ENCODE measurements at regions not wholly inside any gene's neighbourhood (a gene's known extent, or its start where the extent isn't known, plus 50 kb on each side); places are given as distances from the start of the nearest gene placed in this dataset.

GRCh38 chr4:163758032-163758431 lies 263.5 kb downstream of the TMA16 start:
- H3K27ac ChIP-seq (ENCODE audit: low read depth, low read length, severe bottlenecking): no peak overlapping the region
- WGBS, 2 experiments (ENCODE audit: insufficient coverage in 2 of 2): 100% methylated on average over 1 of the region's 1 CpG; no CpG with 5 or more reads in 1 of the 2 experiments
- H3K4me3 ChIP-seq (ENCODE audit: extremely low read depth, insufficient read depth, low read length, poor library complexity, severe bottlenecking): no peak overlapping the region
- H3K9me3 ChIP-seq (ENCODE audit: control insufficient read depth, low read length): no peaks in the 10 kb centered on the region
- no peaks in the 10 kb centered on the region for H3K36me3 ChIP-seq (ENCODE audit: control insufficient read depth, insufficient read depth, low read length)
- no peaks in the 10 kb centered on the region for H3K4me1 ChIP-seq (ENCODE audit: control insufficient read depth, insufficient read depth, low read length, poor library complexity, severe bottlenecking)

- WGBS, 2 experiments (ENCODE audit: insufficient coverage in 2 of 2): no CpG with 5 or more reads among the region's 1 CpG
- H3K36me3 ChIP-seq (ENCODE audit: control insufficient read depth, insufficient read depth, low read length): no peaks in the 10 kb centered on the region
- no peaks in the 10 kb centered on the region for H3K9me3 ChIP-seq (ENCODE audit: control insufficient read depth, low read length)
- no peaks in the 10 kb centered on the region for H3K4me1 ChIP-seq (ENCODE audit: control insufficient read depth, insufficient read depth, low read length, poor library complexity, severe bottlenecking)
- no peak overlapping the region for H3K27ac ChIP-seq (ENCODE audit: low read depth, low read length, severe bottlenecking)
- no peak overlapping the region for H3K4me3 ChIP-seq (ENCODE audit: extremely low read depth, insufficient read depth, low read length, poor library complexity, severe bottlenecking)
Observed at GRCh38 chr4:163762741-163763140, 268.3 kb downstream of the TMA16 start.

GRCh38 chr4:163764569-163764968 lies 270.1 kb downstream of the TMA16 start:
- H3K9me3 ChIP-seq (ENCODE audit: control insufficient read depth, low read length): no peaks in the 10 kb centered on the region
- no peaks in the 10 kb centered on the region for H3K36me3 ChIP-seq (ENCODE audit: control insufficient read depth, insufficient read depth, low read length)
- H3K4me3 ChIP-seq (ENCODE audit: extremely low read depth, insufficient read depth, low read length, poor library complexity, severe bottlenecking): no peak overlapping the region
- H3K27ac ChIP-seq (ENCODE audit: low read depth, low read length, severe bottlenecking): no peak overlapping the region
- 100% methylated on average over 1 of the region's 2 CpGs for WGBS, 2 experiments (ENCODE audit: insufficient coverage in 2 of 2)
- H3K4me1 ChIP-seq (ENCODE audit: control insufficient read depth, insufficient read depth, low read length, poor library complexity, severe bottlenecking): no peaks in the 10 kb centered on the region

GRCh38 chr4:163768014-163768413 lies 273.5 kb downstream of the TMA16 start:
- WGBS, 2 experiments (ENCODE audit: insufficient coverage in 2 of 2): 89 to 100% methylated on average over 1 of the region's 3 CpGs
- H3K4me1 ChIP-seq (ENCODE audit: control insufficient read depth, insufficient read depth, low read length, poor library complexity, severe bottlenecking): no peaks in the 10 kb centered on the region
- no peaks in the 10 kb centered on the region for H3K9me3 ChIP-seq (ENCODE audit: control insufficient read depth, low read length)
- no peak overlapping the region for H3K27ac ChIP-seq (ENCODE audit: low read depth, low read length, severe bottlenecking)
- no peak overlapping the region for H3K4me3 ChIP-seq (ENCODE audit: extremely low read depth, insufficient read depth, low read length, poor library complexity, severe bottlenecking)
- no peaks in the 10 kb centered on the region for H3K36me3 ChIP-seq (ENCODE audit: control insufficient read depth, insufficient read depth, low read length)

DNA sequence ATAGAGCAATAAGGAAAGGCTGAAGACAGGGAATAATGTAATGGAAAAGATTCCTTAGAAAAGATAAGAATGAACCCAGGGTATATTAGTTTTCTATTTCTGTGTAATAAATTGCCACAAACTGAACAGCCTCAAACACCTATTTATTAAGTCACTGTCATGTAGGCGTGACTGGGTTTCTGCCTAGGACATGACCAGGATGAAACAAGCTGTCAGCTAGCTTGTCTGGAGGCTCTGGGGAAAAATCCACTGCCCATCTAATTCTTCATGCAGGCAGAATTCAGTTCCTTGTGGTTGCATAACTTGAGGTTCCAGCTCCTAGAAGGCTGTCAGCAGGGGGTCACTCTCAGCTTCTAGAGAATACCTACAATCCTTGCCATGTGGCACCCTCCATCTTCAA lies 277.7 kb downstream of the TMA16 start:
- Histone ChIP-seq H3K27ac (ENCODE audit: low read depth, low read length, severe bottlenecking) (no peak overlapping the region), H3K9me3 (ENCODE audit: control insufficient read depth, low read length) (no peaks in the 10 kb centered on the region), H3K36me3 (ENCODE audit: control insufficient read depth, insufficient read depth, low read length) (no peaks in the 10 kb centered on the region), H3K4me3 (ENCODE audit: extremely low read depth, insufficient read depth, low read length, poor library complexity, severe bottlenecking) (no peak overlapping the region), H3K4me1 (ENCODE audit: control insufficient read depth, insufficient read depth, low read length, poor library complexity, severe bottlenecking) (no peaks in the 10 kb centered on the region)
- no CpG with 5 or more reads among the region's 1 CpG for WGBS, 2 experiments (ENCODE audit: insufficient coverage in 2 of 2)

DNA sequence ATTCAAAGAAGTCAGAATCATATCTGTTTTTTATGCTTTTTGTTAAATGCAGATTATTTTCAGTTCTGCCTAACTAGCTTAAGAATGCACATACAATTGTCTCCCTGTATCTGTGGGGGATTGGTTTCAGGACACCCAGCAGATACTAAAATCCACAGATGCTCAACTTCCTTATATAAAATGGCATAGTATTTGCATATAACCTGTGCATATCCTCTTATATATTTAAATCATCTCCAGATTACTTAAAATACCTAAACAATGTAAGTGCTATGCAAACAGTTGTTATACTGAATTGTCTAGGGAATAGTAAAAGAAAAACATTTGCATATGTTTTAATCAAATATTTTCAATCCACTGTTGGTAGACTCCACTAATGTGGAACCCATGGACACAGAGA lies 279.4 kb downstream of the TMA16 start:
- Histone ChIP-seq H3K27ac (ENCODE audit: low read depth, low read length, severe bottlenecking) (no peak overlapping the region), H3K36me3 (ENCODE audit: control insufficient read depth, insufficient read depth, low read length) (no peaks in the 10 kb centered on the region), H3K9me3 (ENCODE audit: control insufficient read depth, low read length) (no peaks in the 10 kb centered on the region), H3K4me1 (ENCODE audit: control insufficient read depth, insufficient read depth, low read length, poor library complexity, severe bottlenecking) (no peaks in the 10 kb centered on the region), H3K4me3 (ENCODE audit: extremely low read depth, insufficient read depth, low read length, poor library complexity, severe bottlenecking) (no peak overlapping the region)

DNA sequence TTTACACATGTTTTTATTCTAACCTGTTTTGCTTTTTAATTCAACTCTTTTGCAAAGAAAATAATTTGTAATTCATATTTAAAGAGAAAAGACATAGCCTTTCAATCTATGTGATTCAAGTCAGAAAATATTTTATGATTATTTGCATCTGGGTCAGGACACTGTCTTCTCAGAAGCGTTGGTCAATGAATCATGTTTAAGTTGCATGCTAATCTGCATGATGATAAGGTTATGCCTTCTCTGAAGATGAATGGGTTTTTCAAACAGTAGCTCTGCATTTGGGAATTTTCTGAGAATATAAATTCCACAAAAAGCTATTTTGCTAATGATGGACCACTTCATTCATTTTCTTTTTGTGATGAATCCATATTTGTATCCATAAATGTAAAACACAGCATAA lies 282.5 kb downstream of the TMA16 start:
- no peaks in the 10 kb centered on the region for H3K36me3 ChIP-seq (ENCODE audit: control insufficient read depth, insufficient read depth, low read length)
- no peak overlapping the region for H3K27ac ChIP-seq (ENCODE audit: low read depth, low read length, severe bottlenecking)
- H3K4me3 ChIP-seq (ENCODE audit: extremely low read depth, insufficient read depth, low read length, poor library complexity, severe bottlenecking): no peak overlapping the region
- WGBS, 2 experiments (ENCODE audit: insufficient coverage in 2 of 2): 100% methylated on average over 1 of the region's 1 CpG
- H3K4me1 ChIP-seq (ENCODE audit: control insufficient read depth, insufficient read depth, low read length, poor library complexity, severe bottlenecking): no peaks in the 10 kb centered on the region
- no peaks in the 10 kb centered on the region for H3K9me3 ChIP-seq (ENCODE audit: control insufficient read depth, low read length)

- H3K27ac ChIP-seq (ENCODE audit: low read depth, low read length, severe bottlenecking): no peak overlapping the region
- no peak overlapping the region for H3K4me3 ChIP-seq (ENCODE audit: extremely low read depth, insufficient read depth, low read length, poor library complexity, severe bottlenecking)
- no peaks in the 10 kb centered on the region for H3K36me3 ChIP-seq (ENCODE audit: control insufficient read depth, insufficient read depth, low read length)
- 80% methylated on average over 1 of the region's 2 CpGs; no CpG with 5 or more reads in 1 of the 2 experiments for WGBS, 2 experiments (ENCODE audit: insufficient coverage in 2 of 2)
- H3K4me1 ChIP-seq (ENCODE audit: control insufficient read depth, insufficient read depth, low read length, poor library complexity, severe bottlenecking): no peaks in the 10 kb centered on the region
- no peaks in the 10 kb centered on the region for H3K9me3 ChIP-seq (ENCODE audit: control insufficient read depth, low read length)
Observed at GRCh38 chr4:163781726-163782125, 287.2 kb downstream of the TMA16 start.

- no peaks in the 10 kb centered on the region for H3K4me1 ChIP-seq (ENCODE audit: control insufficient read depth, insufficient read depth, low read length, poor library complexity, severe bottlenecking)
- 80% methylated on average over 1 of the region's 3 CpGs; no CpG with 5 or more reads in 1 of the 2 experiments for WGBS, 2 experiments (ENCODE audit: insufficient coverage in 2 of 2)
Observed at GRCh38 chr4:163790231-163790630, 295.7 kb downstream of the TMA16 start.

DNA sequence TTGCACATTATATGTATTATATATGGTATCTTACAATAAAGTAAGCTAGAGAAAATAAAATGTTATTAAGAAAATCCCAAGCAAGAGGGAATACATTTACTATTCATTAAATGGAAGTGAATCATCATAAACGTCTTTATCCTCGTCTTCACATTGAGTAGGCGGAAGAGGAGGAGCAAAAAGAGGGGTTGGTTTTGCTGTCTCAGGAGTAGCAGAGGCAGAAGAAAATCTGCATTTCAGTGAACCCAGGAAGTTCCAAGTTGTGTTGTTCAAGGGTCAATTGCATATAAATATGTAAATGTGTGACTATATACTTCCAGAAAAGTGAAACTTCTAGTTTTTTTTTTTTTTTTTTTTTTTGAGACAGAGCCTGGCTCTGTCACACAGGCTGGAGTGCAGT lies 301.4 kb downstream of the TMA16 start:
- Histone ChIP-seq H3K4me1 (ENCODE audit: control insufficient read depth, insufficient read depth, low read length, poor library complexity, severe bottlenecking) (no peaks in the 10 kb centered on the region), H3K9me3 (ENCODE audit: control insufficient read depth, low read length) (no peaks in the 10 kb centered on the region), H3K36me3 (ENCODE audit: control insufficient read depth, insufficient read depth, low read length) (no peaks in the 10 kb centered on the region), H3K27ac (ENCODE audit: low read depth, low read length, severe bottlenecking) (no peak overlapping the region), H3K4me3 (ENCODE audit: extremely low read depth, insufficient read depth, low read length, poor library complexity, severe bottlenecking) (no peak overlapping the region)
- WGBS, 2 experiments (ENCODE audit: insufficient coverage in 2 of 2): 87 to 100% methylated on average over 1 to 3 of the region's 3 CpGs

More at GRCh38 chr4:163790231-163790630, 295.7 kb downstream of the TMA16 start:
- Histone ChIP-seq H3K9me3 (ENCODE audit: control insufficient read depth, low read length) (no peaks in the 10 kb centered on the region), H3K36me3 (ENCODE audit: control insufficient read depth, insufficient read depth, low read length) (no peaks in the 10 kb centered on the region), H3K27ac (ENCODE audit: low read depth, low read length, severe bottlenecking) (no peak overlapping the region), H3K4me3 (ENCODE audit: extremely low read depth, insufficient read depth, low read length, poor library complexity, severe bottlenecking) (no peak overlapping the region)

- H3K36me3 ChIP-seq (ENCODE audit: control insufficient read depth, insufficient read depth, low read length): no peaks in the 10 kb centered on the region
- no peak overlapping the region for H3K27ac ChIP-seq (ENCODE audit: low read depth, low read length, severe bottlenecking)
- H3K4me1 ChIP-seq (ENCODE audit: control insufficient read depth, insufficient read depth, low read length, poor library complexity, severe bottlenecking): no peaks in the 10 kb centered on the region
- H3K9me3 ChIP-seq (ENCODE audit: control insufficient read depth, low read length): no peaks in the 10 kb centered on the region
- no peak overlapping the region for H3K4me3 ChIP-seq (ENCODE audit: extremely low read depth, insufficient read depth, low read length, poor library complexity, severe bottlenecking)
Observed at GRCh38 chr4:163804001-163804400, 309.5 kb downstream of the TMA16 start.

- Histone ChIP-seq H3K4me3 (ENCODE audit: extremely low read depth, insufficient read depth, low read length, poor library complexity, severe bottlenecking) (no peak overlapping the region), H3K36me3 (ENCODE audit: control insufficient read depth, insufficient read depth, low read length) (no peaks in the 10 kb centered on the region), H3K27ac (ENCODE audit: low read depth, low read length, severe bottlenecking) (no peak overlapping the region), H3K4me1 (ENCODE audit: control insufficient read depth, insufficient read depth, low read length, poor library complexity, severe bottlenecking) (no peaks in the 10 kb centered on the region), H3K9me3 (ENCODE audit: control insufficient read depth, low read length) (no peaks in the 10 kb centered on the region)
- WGBS, 2 experiments (ENCODE audit: insufficient coverage in 2 of 2): no CpG with 5 or more reads among the region's 2 CpGs
Observed at GRCh38 chr4:163806653-163807052, 312.2 kb downstream of the TMA16 start.
